HepG2 (cell line): ENCODE measurements at regions not wholly inside any gene's neighbourhood (a gene's known extent, or its start where the extent isn't known, plus 50 kb on each side); places are given as distances from the start of the nearest gene placed in this dataset.

Source experiments
- ATAC-seq: fragments of 200-7000 bp; cut with Tn5 transposase; 3 replicates; pipeline ENCODE4 v1.9.1; 2020; ENCODE audit warnings: mild to moderate bottlenecking, moderate library complexity
- BruUV-seq: library from RNA; stranded (reverse); fragments of 400-500 nt; replicated peaks from 2 replicates; lab custom pipeline; 2021; lab: Mats Ljungman, UMichigan
- CTCF ChIA-PET: fragments of 300-600 bp; formaldehyde crosslinking; extraction: SDS; loops from one replicate; lab custom pipeline; 2021; ENCODE audit warnings: low total read pairs, inconsistent platforms, low intra/inter-chr PET ratio; lab: Yijun Ruan, JAX
- POLR2A ChIA-PET: fragments of 350-600 bp; sonication (Branson Sonifier 250); formaldehyde crosslinking; loops from one replicate; lab custom pipeline; 2020; ENCODE audit warnings: antibody characterized with exemption, inconsistent platforms; lab: Yijun Ruan, JAX
- DNase-seq: peaks from one replicate; pipeline ENCODE4 v3.0.0-alpha.2; 2015; ENCODE audit warnings: low spot score
- FAIRE-seq: peaks from 3 replicates; lab custom pipeline; 2011; peaks lifted over from hg19 to GRCh38; lab: Jason Lieb, UNC
- H2AFZ ChIP-seq: one replicate; pipeline ENCODE4 v1.6.1; 2011; ENCODE audit warnings: low read length, inconsistent platforms
- H3K27ac ChIP-seq: fragments of 300-600 bp; 3 replicates; pipeline ENCODE4 v1.8.0; 2011; ENCODE audit warnings: mixed run types, mild to moderate bottlenecking, mixed read lengths, low read length, inconsistent platforms; ENCODE audit not compliant: insufficient read depth; ENCODE audit errors: extremely low read length
- H3K27me3 ChIP-seq, 2 experiments: fragments of 200-600 bp in 1 of 2; 2 replicates in 1 of 2; 3 replicates in 1 of 2; pipeline versions ENCODE4 v1.6.0 to v1.8.0; 2011; ENCODE audit warnings: low read length in 2 of 2, mild to moderate bottlenecking in 2 of 2, moderate library complexity in 2 of 2, inconsistent platforms in 1 of 2; ENCODE audit not compliant: insufficient read depth in 2 of 2, control insufficient read depth in 1 of 2
- H3K36me3 ChIP-seq, 2 experiments: fragments of 200-600 bp in 1 of 2; replicated peaks in 1 of 2; 2 replicates in 1 of 2; 3 replicates in 1 of 2; pipeline versions ENCODE4 v1.5.1 to v1.8.0; 2011; ENCODE audit warnings: low read length in 2 of 2, inconsistent platforms in 1 of 2; ENCODE audit not compliant: insufficient read depth in 2 of 2, control insufficient read depth in 1 of 2
- H3K4me1 ChIP-seq: 2 replicates; pipeline ENCODE4 v1.5.1; 2012; ENCODE audit warnings: low read length, inconsistent platforms; ENCODE audit not compliant: insufficient read depth
- H3K4me2 ChIP-seq: 2 replicates; pipeline ENCODE4 v1.6.0; 2011; ENCODE audit warnings: low read depth, low read length, inconsistent platforms
- H3K4me3 ChIP-seq, 3 experiments: fragments of 200-600 bp in 1 of 3; sonication (generic), shearing (Covaris generic) in 1 of 3; replicated peaks in 1 of 3; 2 replicates each; pipeline ENCODE4 v1.5.1; 2011 to 2016; ENCODE audit warnings: low read length in 3 of 3, inconsistent platforms in 2 of 3, low read depth in 2 of 3, mild to moderate bottlenecking in 2 of 3, control low read depth in 1 of 3, mixed read lengths in 1 of 3; ENCODE audit not compliant: insufficient read depth in 1 of 3
- H3K79me2 ChIP-seq: one replicate; pipeline ENCODE4 v1.6.1; 2011; ENCODE audit warnings: low read length, inconsistent platforms; ENCODE audit not compliant: insufficient read depth
- H3K9ac ChIP-seq: 2 replicates; pipeline ENCODE4 v1.6.0; 2011; ENCODE audit warnings: mild to moderate bottlenecking, low read depth, low read length, inconsistent platforms; ENCODE audit not compliant: insufficient read depth
- H3K9me3 ChIP-seq: 2 replicates; pipeline ENCODE4 v1.5.1; 2012; ENCODE audit warnings: mild to moderate bottlenecking, low read length
- H4K20me1 ChIP-seq: 2 replicates; pipeline ENCODE4 v1.6.0; 2011; ENCODE audit warnings: inconsistent platforms, mild to moderate bottlenecking, low read length, moderate library complexity; ENCODE audit not compliant: insufficient read depth
- HNF4A ChIP-seq: sonication (generic); formaldehyde crosslinking; IDR thresholded peaks from 2 replicates; pipeline ENCODE4 v1.4.0; 2020; ENCODE audit warnings: missing genetic modification reagents
- NFE2L1 ChIP-seq: sonication (generic); formaldehyde crosslinking; IDR thresholded peaks from 2 replicates; pipeline ENCODE4 v1.4.0; 2020; ENCODE audit warnings: missing genetic modification reagents, mild to moderate bottlenecking, borderline replicate concordance
- ZBTB49 ChIP-seq: sonication (generic); formaldehyde crosslinking; IDR thresholded peaks from 2 replicates; pipeline ENCODE4 v1.4.0; 2020; ENCODE audit warnings: missing genetic modification reagents, borderline replicate concordance
- ZKSCAN8 ChIP-seq: IDR thresholded peaks from 2 replicates; pipeline ENCODE4 v1.6.1; 2016; ENCODE audit warnings: borderline replicate concordance, missing genetic modification reagents, missing compliant biosample characterization
- ZNF567 ChIP-seq: sonication (generic); formaldehyde crosslinking; IDR thresholded peaks from 2 replicates; pipeline ENCODE4 v1.8.1; 2023; ENCODE audit warnings: mild to moderate bottlenecking, missing genetic modification reagents, borderline replicate concordance
- ZSCAN21 ChIP-seq: sonication (generic); formaldehyde crosslinking; IDR thresholded peaks from 2 replicates; pipeline ENCODE4 v1.8.0; 2022; ENCODE audit warnings: mild to moderate bottlenecking, missing genetic modification reagents, moderate library complexity, borderline replicate concordance
- WGBS: methylation state at CpG from one replicate; pipeline ENCODE4 v1.1.6; 2017; ENCODE audit warnings: low lambda C conversion rate; 5-methylcytosine and 5-hydroxymethylcytosine counted together
- in situ Hi-C: cut with HindIII; loops from 2 replicates; pipeline ENCODE4 v1.10.0; 2017; ENCODE audit warnings: low pct_unique_long_range_greater_than_20kb; ENCODE audit not compliant: extremely low pct_ligation_motif_present
- intact Hi-C: fragments of 100-400 bp; cut with micrococcal nuclease; formaldehyde crosslinking; loops from one replicate; pipeline ENCODE4 v1.10.0; 2022; ENCODE audit not compliant: unreplicated experiment

GRCh38 chr2:88808083-88808482 is 116.6 kb downstream of the RPIA start (continued):
- TF ChIP-seq HNF4A (CRISPR knock-in tag), result no peak
- no peak for TF ChIP-seq ZSCAN21 (CRISPR knock-in tag)
- no peak for TF ChIP-seq ZKSCAN8 (CRISPR knock-in tag)

GRCh38 chr2:88808652-88809051 is 117.2 kb downstream of the RPIA start:
- Histone ChIP-seq H3K4me2 (no peak overlapping the region), H3K4me3 (no peak overlapping the region), H3K27me3 (peaks cover 1 to 5% of the 10 kb centered on the region in 2 experiments; a peak in 2 of 5 replicates), H3K9me3 (no peaks in the 10 kb centered on the region), H3K4me1 (no peaks in the 10 kb centered on the region), H3K79me2 (no peaks in the 10 kb centered on the region), H2AFZ (no peak overlapping the region), H3K9ac (no peak overlapping the region), H3K36me3 (no peaks in the 10 kb centered on the region), H3K27ac (no peak overlapping the region), H4K20me1 (no peaks in the 10 kb centered on the region)
- no TSS peak for BruUV-seq
- ChIA-PET CTCF (no interaction called here), POLR2A (no interaction called here)
- FAIRE-seq (no peak), ATAC-seq (no peak), DNase-seq (no peak)
- no peak for TF ChIP-seq ZNF567
- TF ChIP-seq ZBTB49 (CRISPR knock-in tag), result no peak
- no peak for TF ChIP-seq NFE2L1 (CRISPR knock-in tag)
- in situ Hi-C loops (no loop called here), intact Hi-C loops (no loop called here)
- 0% methylated on average over 1 of the region's 1 CpG for WGBS
